ENCODE measurements at regions not wholly inside any gene's neighbourhood (a gene's known extent, or its start where the extent isn't known, plus 50 kb on each side); places are given as distances from the start of the nearest gene placed in this dataset.

GRCh38 chr17:53548252-53548651 is 274.5 kb upstream of the KIF2B start:
- Histone ChIP-seq H3K4me3 (replicated peaks in 1 of 2; ENCODE audit: low read depth in 1 of 2, low read length in 2 of 2) (no peak overlapping the region), H2AFZ (ENCODE audit: low read depth, low read length, poor library complexity, severe bottlenecking) (no peak overlapping the region), H3K9me2 (ENCODE audit: insufficient read depth) (no peaks in the 10 kb centered on the region), H3K4me1 (ENCODE audit: control insufficient read depth in 1 of 2, insufficient read depth in 2 of 2, low read length in 2 of 2) (no peaks in the 10 kb centered on the region), H3K27me3 (ENCODE audit: insufficient read depth, low read length) (no peaks in the 10 kb centered on the region), H3K27ac (ENCODE audit: low read depth, low read length) (no peak overlapping the region), H3K79me2 (ENCODE audit: insufficient read depth, low read length) (no peaks in the 10 kb centered on the region), H3K4me2 (ENCODE audit: low read length) (no peak overlapping the region), H4K20me1 (ENCODE audit: insufficient read depth) (no peaks in the 10 kb centered on the region; the same call in 1 of the 2 replicates), H3K9ac (ENCODE audit: low read length) (no peak overlapping the region), H3K9me3 (ENCODE audit: control insufficient read depth in 1 of 2, insufficient read depth in 1 of 2, low read depth in 1 of 2, low read length in 2 of 2) (peaks cover 19 to 38% of the 10 kb centered on the region in 2 experiments; a peak in 3 of 4 replicates), H3K36me3 (ENCODE audit: control insufficient read depth in 1 of 2, insufficient read depth in 2 of 2, low read length in 2 of 2) (no peaks in the 10 kb centered on the region)
- TF ChIP-seq CTCF (IDR thresholded peaks at IDR 0.05 in 2 of 3, conservative IDR thresholded peaks at IDR 0.05 in 1 of 3; ENCODE audit: borderline replicate concordance in 1 of 3, insufficient read depth in 1 of 3, low read depth in 2 of 3, low read length in 2 of 3), result no peak
- DNase-seq (ENCODE audit: low read depth, low spot score), result no peak
- RAD21 ChIA-PET (ENCODE audit: low non-redundant PET in 1 of 2, low total read pairs in 2 of 2, uncharacterized antibody in 2 of 2, unreplicated experiment in 2 of 2), result no interaction called here
- POLR2A ChIA-PET, result no interaction called here
- CTCF ChIA-PET, result no interaction called here
- no TSS peak for BruUV-seq (replicated peaks)
- ATAC-seq, result no peak
- intact Hi-C loops (cut with micrococcal nuclease), result no loop called here

GRCh38 chr17:53543472-53543871 is 279.3 kb upstream of the KIF2B start:
- H3K4me2 ChIP-seq (ENCODE audit: low read length), result no peak overlapping the region
- no peak for ATAC-seq
- no peaks in the 10 kb centered on the region for H3K9me2 ChIP-seq (ENCODE audit: insufficient read depth)
- H3K79me2 ChIP-seq (ENCODE audit: insufficient read depth, low read length), result no peaks in the 10 kb centered on the region
- H3K4me3 ChIP-seq (replicated peaks in 1 of 2; ENCODE audit: low read depth in 1 of 2, low read length in 2 of 2), result no peak overlapping the region
- POLR2A ChIA-PET, result no interaction called here
- no peaks in the 10 kb centered on the region; the same call in 1 of the 2 replicates for H4K20me1 ChIP-seq (ENCODE audit: insufficient read depth)
- peaks cover 20 to 28% of the 10 kb centered on the region in 2 experiments for H3K9me3 ChIP-seq (ENCODE audit: control insufficient read depth in 1 of 2, insufficient read depth in 1 of 2, low read depth in 1 of 2, low read length in 2 of 2)
- intact Hi-C loops (cut with micrococcal nuclease), result no loop called here
- BruUV-seq (replicated peaks), result no TSS peak
- DNase-seq (ENCODE audit: low read depth, low spot score), result no peak
- H3K36me3 ChIP-seq (ENCODE audit: control insufficient read depth in 1 of 2, insufficient read depth in 2 of 2, low read length in 2 of 2), result no peaks in the 10 kb centered on the region
- CTCF ChIA-PET, result no interaction called here
- RAD21 ChIA-PET (ENCODE audit: low non-redundant PET in 1 of 2, low total read pairs in 2 of 2, uncharacterized antibody in 2 of 2, unreplicated experiment in 2 of 2), result no interaction called here
- H3K27me3 ChIP-seq (ENCODE audit: insufficient read depth, low read length), result no peaks in the 10 kb centered on the region
- no peak for TF ChIP-seq RAD21 (IDR thresholded peaks at IDR 0.05; ENCODE audit: low read depth)
- no peak for TF ChIP-seq CTCF (IDR thresholded peaks at IDR 0.05 in 2 of 3, conservative IDR thresholded peaks at IDR 0.05 in 1 of 3; ENCODE audit: borderline replicate concordance in 1 of 3, insufficient read depth in 1 of 3, low read depth in 2 of 3, low read length in 2 of 3)
- TF ChIP-seq EGR1 (IDR thresholded peaks at IDR 0.05; ENCODE audit: low read depth), result no peak
- TF ChIP-seq MAX (IDR thresholded peaks at IDR 0.05), result no peak
- no peak for TF ChIP-seq ZFX (IDR thresholded peaks at IDR 0.05)
- H2AFZ ChIP-seq (ENCODE audit: low read depth, low read length, poor library complexity, severe bottlenecking), result no peak overlapping the region
- H3K9ac ChIP-seq (ENCODE audit: low read length), result no peak overlapping the region
- H3K27ac ChIP-seq (ENCODE audit: low read depth, low read length), result no peak overlapping the region
- no peaks in the 10 kb centered on the region for H3K4me1 ChIP-seq (ENCODE audit: control insufficient read depth in 1 of 2, insufficient read depth in 2 of 2, low read length in 2 of 2)

Measured in HCT116 (cell line).